GM19452 (cell line): ENCODE measurements at regions not wholly inside any gene's neighbourhood (a gene's known extent, or its start where the extent isn't known, plus 50 kb on each side); places are given as distances from the start of the nearest gene placed in this dataset.

Experiments used
- ATAC-seq: cut with Tn5 transposase; IDR thresholded peaks from one replicate; pipeline ENCODE4 v1.9.1; 2021; ENCODE audit not compliant: unreplicated experiment

DNA sequence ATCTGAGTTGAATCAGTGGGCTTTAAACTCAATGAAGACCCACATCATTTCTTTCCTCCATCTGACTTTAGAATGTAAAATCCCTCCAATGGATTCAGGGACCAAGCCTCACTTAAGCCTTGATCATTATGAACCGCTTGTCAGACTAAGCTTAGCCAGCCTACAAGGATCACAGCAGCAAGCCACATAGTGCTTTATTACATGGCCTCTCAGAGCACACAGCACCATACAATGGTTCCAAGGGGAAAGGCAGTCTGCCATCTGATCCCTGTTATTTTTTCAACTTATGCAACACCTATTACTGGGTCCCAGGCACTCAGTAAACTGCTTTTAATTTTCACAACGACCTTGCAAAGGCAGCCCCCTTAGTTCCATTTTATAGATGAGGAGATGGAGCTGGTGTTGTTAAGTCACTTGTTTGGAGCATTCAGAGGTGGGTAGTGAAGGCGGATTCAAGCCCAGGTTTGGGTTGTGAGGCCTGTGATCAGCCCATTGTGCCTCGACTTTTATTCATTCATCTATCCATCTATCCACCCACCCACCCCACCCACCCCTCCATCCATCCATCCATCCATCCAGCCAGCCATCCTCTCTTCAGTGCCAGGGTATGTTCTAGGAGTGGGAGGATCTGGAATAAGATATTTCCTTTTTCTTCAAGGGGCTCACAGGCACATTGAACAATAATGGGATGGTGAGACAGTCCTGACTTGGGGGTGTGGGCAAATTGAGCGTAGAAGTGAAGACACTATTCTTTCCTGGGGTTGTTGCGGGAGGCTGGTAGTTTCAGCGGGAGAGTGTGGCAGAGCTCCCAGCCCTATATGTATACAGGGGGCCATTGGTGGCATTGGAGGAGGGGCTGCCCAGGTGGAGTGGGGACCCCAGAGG is 141.2 kb downstream of the MYCN start:
- no peak for ATAC-seq

DNA sequence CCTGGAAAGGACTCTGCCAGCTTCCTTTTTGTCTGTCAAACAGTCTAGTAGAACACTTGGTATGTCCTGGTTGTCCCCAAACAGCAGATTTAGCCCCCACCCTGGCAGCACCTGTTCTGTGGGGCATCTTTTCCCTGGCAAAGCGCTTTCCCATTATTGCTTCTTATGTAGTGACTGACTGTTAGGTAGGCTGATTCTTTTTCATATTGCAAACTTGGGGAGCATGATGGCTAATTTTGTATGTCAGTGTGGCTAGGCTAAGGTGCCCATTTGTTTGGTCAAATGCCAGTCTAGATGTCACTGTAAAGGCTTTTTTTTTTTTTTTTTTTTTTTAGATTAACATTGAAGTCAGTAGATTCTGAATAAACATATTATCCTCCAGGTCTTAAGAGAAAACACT is 140.2 kb downstream of the MYCN start:
- no peak for ATAC-seq

DNA sequence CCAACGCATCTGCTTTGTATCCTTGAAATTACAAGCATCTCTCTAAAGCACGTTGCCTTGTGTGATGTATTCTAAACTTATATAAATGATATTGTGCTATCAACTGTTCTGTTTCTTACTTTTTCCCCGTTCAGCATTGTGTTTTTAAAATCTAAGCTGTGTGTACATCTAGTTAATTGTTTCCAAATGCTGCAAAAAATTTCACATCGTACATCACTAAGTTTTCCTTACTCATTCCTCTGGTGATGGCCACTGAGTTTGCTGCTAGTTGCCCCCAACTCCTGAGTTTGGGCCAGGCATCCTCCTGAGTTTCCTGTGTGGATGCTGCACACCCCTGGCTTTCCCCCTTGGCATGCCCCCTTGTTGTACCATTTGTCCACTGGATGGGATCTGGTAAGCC is 139.7 kb downstream of the MYCN start:
- ATAC-seq: no peak

DNA sequence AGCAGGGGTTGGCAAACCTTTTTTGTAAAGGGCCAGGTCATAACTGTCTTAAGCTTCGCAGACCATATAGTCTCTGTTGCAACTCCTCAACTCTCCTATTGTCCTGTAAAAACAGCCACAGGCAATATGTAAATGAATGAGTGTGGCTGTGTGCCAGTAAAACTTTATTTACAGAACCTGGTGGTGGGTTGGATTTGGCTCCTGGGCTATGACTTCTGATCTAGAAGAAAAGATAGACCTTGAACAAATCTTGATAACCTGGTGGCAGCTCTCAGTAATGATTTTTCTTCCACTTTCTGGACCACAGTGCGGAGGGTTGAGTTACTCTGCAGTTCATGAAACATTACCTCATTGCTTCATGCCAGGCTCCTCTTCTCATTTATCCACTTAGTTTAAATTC is 139.3 kb downstream of the MYCN start:
- ATAC-seq: no peak

DNA sequence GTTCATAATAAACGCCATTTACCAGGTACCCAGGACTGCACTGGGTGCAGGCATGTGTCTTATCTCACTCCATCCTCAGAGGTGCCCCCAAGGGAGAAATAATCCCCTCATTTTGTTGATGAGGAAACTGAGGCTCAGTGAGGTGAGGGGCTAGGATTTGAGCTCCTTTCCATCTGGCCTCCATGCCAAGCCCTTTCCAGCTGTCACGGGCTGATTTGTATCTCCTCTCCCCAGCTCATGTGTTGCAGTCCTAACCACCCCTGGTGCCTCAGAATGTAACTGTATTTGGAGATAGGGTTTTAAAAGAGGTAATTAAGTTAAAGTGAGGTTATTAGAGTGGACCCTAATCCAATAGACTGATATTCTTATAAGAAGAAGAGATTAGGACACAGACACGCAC is 137.3 kb downstream of the MYCN start:
- no peak for ATAC-seq

DNA sequence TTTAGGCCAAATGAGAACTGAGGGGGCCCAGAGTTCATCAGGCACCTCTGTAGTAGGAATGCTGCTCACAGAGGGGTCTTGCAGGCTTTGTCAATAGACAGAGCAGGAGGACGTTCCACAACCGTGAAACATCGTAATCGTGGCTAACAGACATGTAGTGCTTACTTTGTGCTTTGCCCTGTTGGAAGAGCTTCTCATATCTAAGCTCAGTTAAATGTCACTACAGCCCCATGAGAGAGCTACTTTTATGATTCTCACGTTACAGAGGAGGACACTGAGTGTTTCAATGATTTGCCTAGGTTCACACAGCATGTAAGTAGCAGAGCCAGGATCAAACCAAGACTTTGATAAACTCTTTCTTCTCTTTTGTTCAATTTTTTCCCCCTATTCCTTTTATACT is 136.6 kb downstream of the MYCN start:
- no peak for ATAC-seq

DNA sequence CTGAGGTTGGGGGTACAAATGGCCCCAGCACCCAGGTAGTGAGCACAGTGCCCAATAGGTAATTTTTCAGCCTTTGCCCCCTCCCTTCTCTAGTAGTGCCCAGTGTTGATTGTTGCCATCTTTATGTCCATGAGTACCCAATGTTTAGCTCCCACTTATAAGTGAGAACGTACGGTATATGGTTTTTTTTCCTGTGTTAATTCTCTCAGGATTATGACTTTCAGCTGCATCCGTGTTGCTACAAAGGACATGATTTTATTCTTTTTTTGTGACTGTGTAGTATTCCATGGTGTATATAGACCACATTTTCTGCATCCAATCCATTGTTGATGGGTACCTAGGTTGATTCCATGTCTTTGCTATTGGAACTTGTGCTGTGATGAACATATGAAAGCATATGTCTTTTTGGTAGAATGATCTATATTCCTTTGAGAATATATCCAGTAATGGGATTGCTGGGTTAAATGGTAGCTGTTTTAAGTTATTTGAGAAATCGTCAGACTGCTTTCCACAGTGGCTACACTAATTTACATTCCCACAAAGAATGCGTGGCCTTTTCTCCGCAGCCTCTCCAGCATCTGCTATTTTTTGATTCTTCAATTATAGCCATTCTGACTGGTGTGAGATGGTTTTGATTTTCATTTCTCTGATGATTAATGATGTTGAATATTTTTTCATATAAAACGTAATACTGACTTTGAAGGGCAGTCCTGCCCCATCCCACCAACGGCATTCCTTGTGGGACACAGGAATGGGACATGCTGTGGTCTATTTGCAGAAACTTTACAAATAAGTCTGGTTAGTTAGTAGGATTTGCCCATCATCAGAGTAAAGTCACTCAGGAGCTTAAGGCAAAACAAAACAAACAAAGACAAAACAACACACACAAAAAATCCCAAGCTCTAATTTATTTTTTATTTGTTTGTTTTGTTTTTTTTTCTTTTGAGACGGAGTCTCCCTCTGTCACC is 135.0 kb downstream of the MYCN start:
- ATAC-seq: no peak

DNA sequence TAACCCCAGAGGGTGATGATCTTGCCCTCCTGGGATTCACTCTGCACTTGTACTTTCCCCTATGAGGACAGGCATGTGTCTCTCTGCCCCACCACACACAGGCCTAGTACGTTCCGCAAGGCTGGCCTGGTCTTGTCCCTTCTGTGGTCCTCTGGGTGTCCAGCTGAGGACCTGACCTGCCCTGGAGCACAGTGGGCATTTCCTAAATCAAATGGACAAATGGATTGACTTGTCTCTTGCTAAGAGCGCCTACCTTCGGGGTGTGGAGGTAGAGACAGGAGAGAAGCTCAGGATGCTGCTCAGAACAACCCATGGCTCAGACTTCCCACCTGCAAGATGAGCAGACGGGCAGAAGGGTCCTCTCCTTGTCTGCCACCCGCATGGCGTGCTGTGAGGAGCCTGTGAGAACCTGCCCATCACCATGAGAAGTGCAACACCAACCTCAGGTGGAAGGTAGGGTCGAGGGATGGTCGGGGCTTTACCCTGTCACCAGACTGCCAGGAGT is 133.6 kb downstream of the MYCN start:
- ATAC-seq: no peak

DNA sequence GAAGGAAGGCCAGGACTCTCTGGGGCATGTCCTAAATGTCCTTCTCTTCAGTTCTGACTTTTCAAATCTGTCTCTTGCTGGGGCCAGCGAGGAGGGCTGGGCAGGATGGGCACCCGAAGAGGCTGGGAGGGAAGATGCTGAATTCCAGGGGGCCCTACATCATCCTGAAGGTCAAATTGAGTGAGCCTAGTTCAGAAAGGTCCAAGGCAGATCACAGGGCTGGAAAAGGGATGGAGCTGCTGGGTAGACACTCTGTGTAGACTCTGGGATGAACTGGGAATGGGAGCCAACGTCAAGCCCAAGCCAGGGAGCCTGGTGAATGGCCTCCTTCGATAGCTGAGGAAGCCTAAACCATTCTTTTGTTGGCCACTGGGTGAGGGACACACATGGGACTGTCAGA is 133.1 kb downstream of the MYCN start:
- ATAC-seq: no peak

DNA sequence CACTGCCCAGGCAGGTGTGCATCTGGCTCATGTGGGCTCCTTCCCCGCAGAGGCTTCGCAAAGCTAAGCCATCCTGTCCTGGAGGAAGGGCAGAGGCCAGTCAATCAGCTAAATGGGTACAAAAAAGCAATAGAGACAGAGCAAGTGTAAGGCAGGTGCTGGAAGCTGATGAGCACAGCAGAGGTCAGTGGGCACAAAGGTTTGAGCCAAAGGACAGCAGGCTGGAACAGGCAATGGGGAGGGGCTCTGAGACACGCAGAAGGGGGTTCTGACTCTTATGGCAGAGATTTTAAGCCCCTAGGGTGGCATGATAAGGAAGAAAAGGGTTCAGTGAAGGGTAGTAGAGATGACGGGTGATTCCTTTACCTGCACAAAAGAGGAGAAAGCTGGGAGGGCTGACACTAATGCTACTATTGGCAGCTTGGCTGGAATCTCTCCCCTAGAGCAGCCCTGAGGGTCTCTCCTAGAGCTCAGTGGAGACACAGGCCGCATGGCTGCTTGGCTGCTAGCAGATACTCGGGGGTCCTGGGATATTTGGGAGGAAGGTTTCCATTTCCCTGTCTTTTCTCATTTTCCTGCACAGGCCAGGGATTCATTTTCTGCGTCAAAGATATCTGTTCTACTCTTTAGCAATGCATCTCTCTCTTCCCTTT is 132.4 kb downstream of the MYCN start:
- no peak for ATAC-seq

DNA sequence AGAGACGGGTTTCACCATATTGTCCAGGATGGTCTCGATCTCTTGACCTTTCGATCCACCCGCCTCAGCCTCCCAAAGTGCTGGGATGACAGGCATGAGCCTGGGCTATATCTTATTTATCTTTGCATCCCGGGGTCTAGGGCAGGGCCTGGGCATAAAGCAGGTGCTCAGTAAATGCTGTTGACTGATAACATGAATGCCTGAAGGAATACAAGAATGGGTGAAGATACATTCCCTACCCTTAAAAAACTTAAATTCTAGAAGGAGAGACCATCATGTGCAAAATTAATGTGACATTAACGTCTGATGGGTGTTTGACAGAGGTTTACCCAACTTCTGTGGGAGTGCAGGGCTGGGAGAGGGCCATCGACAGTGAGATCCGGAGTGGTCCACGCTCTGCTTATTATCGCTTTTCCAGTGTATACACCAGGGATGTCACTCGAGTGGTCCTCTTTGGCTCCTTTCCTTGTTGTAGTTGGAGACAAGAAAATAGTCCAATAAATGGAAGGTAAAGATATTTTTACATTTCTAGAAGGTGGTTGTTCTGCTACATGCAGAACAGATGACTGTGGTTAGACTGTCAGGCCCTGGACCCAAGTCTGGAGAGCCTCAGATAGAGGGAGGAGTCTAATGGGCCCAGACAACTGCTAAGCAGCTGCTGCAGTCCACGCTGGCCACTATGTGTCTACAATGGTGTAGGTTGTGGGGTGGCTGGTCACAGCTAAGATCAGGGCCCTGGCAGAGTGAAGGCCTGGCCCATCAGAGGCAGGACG is 131.7 kb downstream of the MYCN start:
- no peak for ATAC-seq

DNA sequence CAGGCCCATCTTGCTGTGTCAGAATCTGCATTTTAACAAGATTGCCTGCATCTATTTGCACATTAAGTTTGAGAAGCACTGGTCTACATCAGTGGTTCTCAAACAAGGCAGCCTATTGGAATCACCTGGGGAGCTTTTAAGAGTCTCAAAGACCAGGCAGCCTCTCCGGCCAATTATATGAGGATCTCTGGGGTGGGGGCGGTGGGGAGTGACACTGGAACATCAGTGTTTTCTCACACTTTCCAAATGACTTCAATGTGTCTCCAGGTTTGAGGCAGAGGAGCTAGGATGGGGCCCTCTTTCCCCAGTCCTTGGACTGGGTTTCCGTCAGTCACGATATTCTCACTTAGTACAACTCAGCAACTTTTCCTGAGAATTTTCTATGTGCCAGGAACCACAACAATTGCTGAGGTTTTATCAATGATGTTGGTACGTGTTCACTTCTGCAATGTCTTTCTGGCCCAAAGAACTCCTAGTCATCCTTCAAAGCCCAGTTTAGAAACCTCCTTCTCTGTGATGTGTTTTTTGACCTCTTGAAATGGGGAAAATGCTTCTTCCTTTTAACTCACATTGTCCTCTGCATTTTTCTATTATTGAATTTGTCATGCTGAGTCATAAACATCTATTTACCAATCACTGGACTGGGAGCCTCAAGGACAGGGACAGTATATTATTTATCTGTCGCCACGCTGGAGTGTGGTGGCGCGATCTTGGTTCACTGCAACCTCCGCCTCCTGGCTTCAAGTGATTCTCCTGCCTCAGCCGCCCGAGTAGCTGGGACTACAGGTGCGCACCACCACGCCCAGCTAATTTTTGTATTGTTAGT is 130.9 kb downstream of the MYCN start:
- ATAC-seq: no peak

DNA sequence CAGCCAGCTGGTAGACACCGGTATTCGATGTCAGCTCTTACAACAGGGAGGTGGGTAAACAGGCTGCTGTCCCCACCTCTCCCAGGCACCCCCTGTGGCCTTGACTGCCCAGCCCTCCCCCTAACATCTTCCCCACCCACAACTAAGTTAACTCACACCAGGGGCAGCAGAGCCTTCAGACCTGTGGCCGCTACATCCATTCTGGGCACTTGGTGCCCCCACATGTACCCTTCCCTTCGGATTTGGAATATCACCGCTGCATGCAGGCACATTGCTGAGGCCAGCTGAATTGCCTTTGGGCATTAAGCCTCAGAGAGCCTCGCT is 130.3 kb downstream of the MYCN start:
- no peak for ATAC-seq

DNA sequence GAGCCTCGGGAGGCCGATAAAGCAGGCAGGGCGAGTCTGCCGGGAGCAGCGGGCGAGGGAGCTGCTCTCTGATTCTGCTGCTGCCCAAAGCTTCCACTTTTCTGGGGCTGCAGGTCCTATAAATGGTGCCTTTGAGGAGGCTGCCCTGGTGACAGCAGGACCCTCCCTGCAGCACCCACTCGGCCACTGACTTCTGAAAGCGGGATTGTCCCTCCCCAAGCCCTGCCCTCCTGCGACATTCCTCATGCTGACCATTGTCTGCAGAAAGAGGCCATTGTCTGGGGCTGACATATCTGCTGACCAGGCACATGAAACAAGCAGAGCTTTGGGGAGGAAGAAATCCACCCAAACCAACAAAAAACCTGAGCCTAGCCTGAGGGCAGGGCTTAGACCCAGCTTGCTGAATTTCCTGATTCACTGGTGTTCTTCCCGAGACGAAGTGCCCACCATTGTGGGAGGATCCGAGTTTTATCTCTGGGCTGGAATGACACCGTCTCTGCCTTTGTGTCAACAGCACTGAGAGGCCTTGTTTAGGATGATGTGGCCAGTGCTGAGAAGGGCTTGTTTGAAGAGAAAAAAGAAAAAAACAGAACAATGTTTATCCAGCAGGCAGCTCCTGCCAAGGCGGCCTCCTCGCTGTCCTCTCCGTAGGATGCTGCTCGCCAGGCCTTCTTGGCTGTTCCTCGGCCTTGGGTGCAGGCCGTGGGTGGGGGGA is 129.7 kb downstream of the MYCN start:
- no peak for ATAC-seq

DNA sequence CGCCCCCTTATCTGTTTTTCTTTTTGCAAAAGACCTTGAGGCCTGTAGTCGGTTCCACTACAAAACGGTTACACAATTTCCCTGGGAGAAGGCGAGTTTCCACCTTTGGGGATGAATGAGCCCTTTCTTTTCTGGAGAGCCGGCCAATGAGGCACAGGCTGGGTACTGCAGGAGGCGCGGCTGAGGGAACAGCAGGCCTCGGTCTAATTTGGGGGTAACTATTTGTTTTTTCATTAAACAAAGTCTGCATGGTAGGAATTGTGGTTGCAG is 129.2 kb downstream of the MYCN start:
- ATAC-seq: no peak

DNA sequence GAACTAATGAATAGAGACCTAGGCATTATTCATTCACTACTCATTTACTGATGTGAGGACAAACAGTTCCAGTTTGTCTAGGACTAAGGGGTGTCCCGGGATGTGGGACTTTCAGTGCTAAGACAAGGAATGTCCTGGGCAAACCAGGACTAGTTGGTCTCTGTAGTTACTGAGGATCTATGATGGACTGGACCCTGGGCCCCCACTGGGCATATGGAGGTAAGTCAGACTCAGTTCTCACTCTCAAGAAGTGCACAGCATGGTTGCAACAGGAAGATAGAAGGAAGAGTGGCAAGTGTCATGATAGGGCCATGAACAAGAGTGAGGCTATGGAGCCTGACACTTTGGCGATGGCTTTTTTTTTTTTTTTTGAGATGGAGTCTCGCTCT is 128.2 kb downstream of the MYCN start:
- ATAC-seq: no peak

DNA sequence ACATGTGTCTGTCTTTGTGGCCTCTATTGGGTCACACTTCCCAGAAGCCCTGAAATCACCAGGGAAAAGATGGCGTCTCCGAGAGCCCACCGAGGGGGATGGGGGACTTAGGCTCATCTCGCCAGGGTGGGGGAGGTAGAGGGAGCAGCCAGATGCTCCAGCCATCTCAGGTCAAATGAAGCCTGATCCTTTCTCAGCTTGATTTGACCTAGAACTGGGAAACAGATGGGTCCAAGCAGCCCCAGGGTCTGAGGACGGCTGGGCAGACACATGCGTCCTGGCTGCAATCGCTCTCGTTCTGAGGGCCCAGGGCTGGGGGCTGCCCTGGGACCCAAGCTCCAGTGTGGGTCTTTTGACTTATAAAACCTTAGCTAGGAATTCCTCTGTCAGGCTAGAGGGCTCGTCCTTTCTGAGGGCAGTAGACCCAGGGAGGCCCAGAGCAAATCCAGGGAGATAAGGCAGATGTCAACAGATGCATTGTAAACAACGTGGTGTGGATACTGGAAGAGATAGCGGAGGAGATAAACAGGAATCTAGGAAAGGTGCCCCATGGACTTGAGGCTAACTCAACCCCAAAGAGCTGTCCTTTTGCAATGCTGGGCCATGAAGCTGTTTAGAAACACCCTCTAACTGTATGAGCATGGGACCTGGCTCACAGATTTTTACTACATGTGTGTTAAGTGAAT is 127.7 kb downstream of the MYCN start:
- no peak for ATAC-seq

DNA sequence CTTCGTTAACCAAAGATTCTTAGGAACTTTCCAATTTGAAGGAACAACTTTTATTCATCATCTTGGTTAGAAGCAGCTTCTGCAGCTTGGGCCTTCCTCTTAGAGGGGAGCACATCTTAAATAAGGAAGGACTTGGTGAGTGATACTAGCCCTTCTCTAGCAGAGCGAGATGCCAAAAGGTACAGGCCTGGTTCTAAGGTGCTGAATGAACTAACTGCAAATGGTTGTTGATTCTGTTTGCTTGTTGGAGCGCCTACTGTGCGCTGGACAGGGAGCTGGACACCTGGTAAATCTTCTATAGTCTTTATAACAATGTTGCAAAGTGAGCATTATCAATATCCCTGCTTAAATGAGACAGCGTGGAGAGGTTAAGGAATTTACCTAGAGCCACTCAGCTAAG is 127.1 kb downstream of the MYCN start:
- ATAC-seq: no peak

DNA sequence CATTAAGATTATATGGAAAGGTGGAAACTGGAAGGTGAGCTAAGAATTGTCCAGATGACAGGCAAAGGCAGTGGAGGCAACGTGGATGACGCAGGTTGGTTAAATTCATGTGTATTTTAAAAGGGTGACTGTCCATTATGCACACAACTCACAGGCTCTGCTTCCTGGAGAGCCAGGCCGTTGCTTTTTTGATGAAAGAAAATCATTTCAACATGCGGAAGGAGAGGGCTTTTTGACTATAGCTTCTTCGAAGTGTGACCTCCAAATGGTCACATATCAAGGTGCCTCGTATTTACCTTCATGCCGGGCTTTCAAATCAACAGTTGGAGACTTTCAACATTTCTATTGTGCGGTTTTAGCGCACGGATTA is 126.7 kb downstream of the MYCN start:
- ATAC-seq: no peak
